Liver (tissue), 8 donors: ENCODE measurements at regions not wholly inside any gene's neighbourhood (a gene's known extent, or its start where the extent isn't known, plus 50 kb on each side); places are given as distances from the start of the nearest gene placed in this dataset.

Experiments used
- DNase-seq: peaks from one replicate; pipeline ENCODE4 v3.0.0-alpha.2; 2017; ENCODE audit warnings: low spot score
- H3K27ac ChIP-seq, 2 donors: one replicate each; pipeline ENCODE4 v1.7.0; 2013; ENCODE audit warnings: inconsistent platforms in 2 of 2, low read length in 2 of 2, control low read depth in 1 of 2, low read depth in 1 of 2, mild to moderate bottlenecking in 1 of 2
- H3K27me3 ChIP-seq, 4 donors: one replicate each; pipeline versions ENCODE4 v1.6.1 to v1.7.0; 2013; ENCODE audit warnings: low read length in 3 of 4, inconsistent platforms in 1 of 4, mild to moderate bottlenecking in 1 of 4, moderate library complexity in 1 of 4; ENCODE audit not compliant: control insufficient read depth in 4 of 4, insufficient read depth in 4 of 4
- H3K36me3 ChIP-seq, 4 donors: one replicate each; pipeline versions ENCODE4 v1.6.1 to v1.7.0; 2013; ENCODE audit warnings: low read length in 3 of 4, mild to moderate bottlenecking in 3 of 4, low read depth in 1 of 4, moderate library complexity in 1 of 4; ENCODE audit not compliant: control insufficient read depth in 4 of 4, insufficient read depth in 3 of 4
- H3K4me1 ChIP-seq, 4 donors: one replicate each; pipeline versions ENCODE4 v1.6.1 to v1.7.0; 2013; ENCODE audit warnings: low read length in 3 of 4, mild to moderate bottlenecking in 3 of 4, moderate library complexity in 1 of 4; ENCODE audit not compliant: control insufficient read depth in 4 of 4, insufficient read depth in 4 of 4
- H3K4me3 ChIP-seq, 3 donors: one replicate each; pipeline versions ENCODE4 v1.6.1 to v1.7.0; 2013; ENCODE audit warnings: low read length in 3 of 3, control low read depth in 1 of 3, low read depth in 1 of 3, mild to moderate bottlenecking in 1 of 3
- H3K9ac ChIP-seq, 2 donors: one replicate each; pipeline ENCODE4 v1.7.0; 2013; ENCODE audit warnings: low read length in 2 of 2, mild to moderate bottlenecking in 2 of 2, moderate library complexity in 2 of 2, control low read depth in 1 of 2, low read depth in 1 of 2
- H3K9me3 ChIP-seq, 4 donors: one replicate each; pipeline versions ENCODE4 v1.6.1 to v1.7.0; 2013; ENCODE audit warnings: low read length in 3 of 4; ENCODE audit not compliant: control insufficient read depth in 4 of 4
- CTCF ChIP-seq: fragments of 150-350 bp; IDR thresholded peaks from 2 replicates; pipeline ENCODE4 v1.5.1; 2017; ENCODE audit warnings: improper control_type of control experiment, low read depth, low read length; ENCODE audit not compliant: missing input control
- EGR1 ChIP-seq, 2 donors: IDR thresholded peaks; 2 replicates each; pipeline ENCODE4 v1.6.1; 2016 to 2018; ENCODE audit warnings: antibody characterized with exemption in 2 of 2, low read depth in 2 of 2
- FOXA1 ChIP-seq: IDR thresholded peaks from 2 replicates; pipeline ENCODE4 v1.6.1; 2016; ENCODE audit warnings: antibody characterized with exemption
- FOXA2 ChIP-seq: IDR thresholded peaks from 2 replicates; pipeline ENCODE4 v1.6.1; 2016; ENCODE audit warnings: antibody characterized with exemption
- GABPA ChIP-seq, 2 donors: IDR thresholded peaks in 1 of 2; conservative IDR thresholded peaks in 1 of 2; 2 replicates each; pipeline ENCODE4 v1.6.1; 2016; ENCODE audit warnings: antibody characterized with exemption in 2 of 2, mild to moderate bottlenecking in 1 of 2, moderate library complexity in 1 of 2
- HNF4A ChIP-seq, 2 donors: conservative IDR thresholded peaks; 2 replicates each; pipeline ENCODE4 v1.6.1; 2016; ENCODE audit warnings: antibody characterized with exemption in 2 of 2, mild to moderate bottlenecking in 2 of 2
- HNF4G ChIP-seq: IDR thresholded peaks from 2 replicates; pipeline ENCODE4 v1.6.1; 2016; ENCODE audit warnings: antibody characterized with exemption
- JUND ChIP-seq, 2 donors: IDR thresholded peaks; 2 replicates each; pipeline ENCODE4 v1.6.1; 2016; ENCODE audit warnings: antibody characterized with exemption in 2 of 2
- MAX ChIP-seq: IDR thresholded peaks from 2 replicates; pipeline ENCODE4 v1.6.1; 2016; ENCODE audit warnings: antibody characterized with exemption
- NR2F2 ChIP-seq: IDR thresholded peaks from 2 replicates; pipeline ENCODE4 v1.6.1; 2016; ENCODE audit warnings: antibody characterized with exemption
- RAD21 ChIP-seq, 2 donors: IDR thresholded peaks; 2 replicates each; pipeline ENCODE4 v1.6.1; 2016; ENCODE audit warnings: antibody characterized with exemption in 2 of 2, mild to moderate bottlenecking in 2 of 2
- REST ChIP-seq: IDR thresholded peaks from 2 replicates; pipeline ENCODE4 v1.6.1; 2016; ENCODE audit warnings: antibody characterized with exemption, mild to moderate bottlenecking
- RXRA ChIP-seq, 2 donors: IDR thresholded peaks; 2 replicates each; pipeline ENCODE4 v1.6.1; 2017 to 2018; ENCODE audit warnings: antibody characterized with exemption in 2 of 2, mild to moderate bottlenecking in 1 of 2
- TAF1 ChIP-seq: conservative IDR thresholded peaks from 2 replicates; pipeline ENCODE4 v1.6.1; 2016; ENCODE audit warnings: antibody characterized with exemption, mild to moderate bottlenecking
- YY1 ChIP-seq: IDR thresholded peaks from 2 replicates; pipeline ENCODE4 v1.6.1; 2016; ENCODE audit warnings: antibody characterized with exemption, mild to moderate bottlenecking
- WGBS: extraction: QIAGEN DNeasy Blood & Tissue Kit; methylation state at CpG from one replicate; pipeline ENCODE4 v1.1.7; 2013; 5-methylcytosine and 5-hydroxymethylcytosine counted together
- TF ChIP-seq, protein P1 (sequence below): IDR thresholded peaks from 2 replicates; pipeline ENCODE4 v1.6.1; 2016; ENCODE audit warnings: antibody characterized with exemption
- TF ChIP-seq, protein P2 (sequence below): IDR thresholded peaks from 2 replicates; pipeline ENCODE4 v1.6.1; 2016; ENCODE audit warnings: antibody characterized with exemption
- donor health status: healthy.
- donor health status: healthy.
- donor health status: healthy.
- donor health status: healthy.
- donor health status: healthy.

DNA sequence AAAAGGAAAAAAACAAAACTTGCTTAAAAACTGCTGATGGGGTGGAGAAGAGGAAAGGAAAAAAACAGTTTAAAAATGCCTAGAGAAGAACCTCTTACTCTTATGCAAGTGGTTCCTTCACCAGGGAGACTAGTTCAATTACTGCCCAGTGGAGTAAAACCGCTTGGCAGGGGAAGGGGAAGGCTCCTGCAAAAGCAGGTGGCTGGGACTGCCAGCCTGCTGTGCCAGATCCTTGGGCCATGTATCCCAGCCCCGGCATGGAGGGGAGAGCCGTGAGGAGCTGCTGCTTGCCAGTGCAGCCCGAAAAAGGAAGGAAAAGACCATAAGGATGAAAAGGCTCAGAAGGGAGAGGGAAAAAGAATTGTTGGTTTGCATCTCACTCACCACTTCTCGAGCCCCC lies 123.0 kb downstream of the FSCB start:
- Histone ChIP-seq H3K36me3 (no peaks in the 10 kb centered on the region), H3K4me1 (no peaks in the 10 kb centered on the region), H3K27ac (no peak overlapping the region), H3K9ac (no peak overlapping the region), H3K27me3 (no peaks in the 10 kb centered on the region), H3K4me3 (no peak overlapping the region), H3K9me3 (no peaks in the 10 kb centered on the region)
- TF ChIP-seq RXRA (IDR thresholded peaks at IDR 0.05) (no peak), TAF1 (no peak), JUND (IDR thresholded peaks at IDR 0.05) (no peak), RAD21 (IDR thresholded peaks at IDR 0.05) (no peak), YY1 (no peak), FOXA2 (no peak), CTCF (no peak), GABPA (IDR thresholded peaks at IDR 0.05 in 1 of 2, conservative IDR thresholded peaks at IDR 0.05 in 1 of 2) (no peak), REST (no peak), EGR1 (IDR thresholded peaks at IDR 0.05; ENCODE audit: low read depth in 2 of 2) (no peak), HNF4A (conservative IDR thresholded peaks at IDR 0.05) (no peak), MAX (no peak)
- TF ChIP-seq, protein P1, sequence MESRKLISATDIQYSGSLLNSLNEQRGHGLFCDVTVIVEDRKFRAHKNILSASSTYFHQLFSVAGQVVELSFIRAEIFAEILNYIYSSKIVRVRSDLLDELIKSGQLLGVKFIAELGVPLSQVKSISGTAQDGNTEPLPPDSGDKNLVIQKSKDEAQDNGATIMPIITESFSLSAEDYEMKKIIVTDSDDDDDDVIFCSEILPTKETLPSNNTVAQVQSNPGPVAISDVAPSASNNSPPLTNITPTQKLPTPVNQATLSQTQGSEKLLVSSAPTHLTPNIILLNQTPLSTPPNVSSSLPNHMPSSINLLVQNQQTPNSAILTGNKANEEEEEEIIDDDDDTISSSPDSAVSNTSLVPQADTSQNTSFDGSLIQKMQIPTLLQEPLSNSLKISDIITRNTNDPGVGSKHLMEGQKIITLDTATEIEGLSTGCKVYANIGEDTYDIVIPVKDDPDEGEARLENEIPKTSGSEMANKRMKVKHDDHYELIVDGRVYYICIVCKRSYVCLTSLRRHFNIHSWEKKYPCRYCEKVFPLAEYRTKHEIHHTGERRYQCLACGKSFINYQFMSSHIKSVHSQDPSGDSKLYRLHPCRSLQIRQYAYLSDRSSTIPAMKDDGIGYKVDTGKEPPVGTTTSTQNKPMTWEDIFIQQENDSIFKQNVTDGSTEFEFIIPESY = no peak
- TF ChIP-seq, protein P2, sequence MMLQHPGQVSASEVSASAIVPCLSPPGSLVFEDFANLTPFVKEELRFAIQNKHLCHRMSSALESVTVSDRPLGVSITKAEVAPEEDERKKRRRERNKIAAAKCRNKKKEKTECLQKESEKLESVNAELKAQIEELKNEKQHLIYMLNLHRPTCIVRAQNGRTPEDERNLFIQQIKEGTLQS = no peak
- no peak for DNase-seq
- 87% methylated on average over 5 of the region's 5 CpGs for WGBS

DNA sequence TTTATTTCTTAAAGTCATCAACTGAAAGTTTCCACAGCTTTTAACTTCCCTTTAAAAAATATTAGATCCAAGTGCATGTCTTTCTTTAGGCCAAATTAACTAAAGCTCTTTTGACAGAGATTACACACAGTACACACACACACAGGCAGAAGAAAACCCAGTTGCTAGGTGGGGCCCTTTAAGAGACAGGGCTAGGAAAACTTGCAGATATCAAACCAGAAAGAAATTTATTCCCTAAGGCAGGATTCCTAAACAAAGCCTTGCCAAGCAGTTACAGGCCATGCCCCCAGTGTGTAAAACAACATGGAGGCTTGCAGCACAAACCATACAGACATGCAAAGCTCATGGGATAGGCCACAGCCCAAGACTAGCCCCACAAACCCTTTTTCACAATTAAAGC lies 123.4 kb downstream of the FSCB start:
- no peak for DNase-seq
- no peak overlapping the region for H3K4me3 ChIP-seq
- no peak overlapping the region for H3K9ac ChIP-seq

More for the DNA sequence above, 123.4 kb downstream of the FSCB start:
- Histone ChIP-seq H3K36me3 (no peaks in the 10 kb centered on the region), H3K27ac (no peak overlapping the region), H3K27me3 (no peaks in the 10 kb centered on the region), H3K4me1 (no peaks in the 10 kb centered on the region), H3K9me3 (no peaks in the 10 kb centered on the region)
- no peak for TF ChIP-seq HNF4A (conservative IDR thresholded peaks at IDR 0.05)
- TF ChIP-seq RXRA (IDR thresholded peaks at IDR 0.05) = no peak
- no peak for TF ChIP-seq HNF4G
- TF ChIP-seq, protein P1 = no peak
- TF ChIP-seq, protein P2 = no peak
- TF ChIP-seq CTCF = no peak
- TF ChIP-seq NR2F2 = no peak
- no peak for TF ChIP-seq MAX
- no peak for TF ChIP-seq FOXA1
- TF ChIP-seq YY1 = no peak
- no peak for TF ChIP-seq RAD21 (IDR thresholded peaks at IDR 0.05)
